ENCODE measurements at regions not wholly inside any gene's neighbourhood (a gene's known extent, or its start where the extent isn't known, plus 50 kb on each side); places are given as distances from the start of the nearest gene placed in this dataset.

- DNase-seq (ENCODE audit: low read depth, low spot score) = no peak
- H3K27me3 Mint-ChIP-seq (ENCODE audit: low read depth) = no peaks in the 10 kb centered on the region
- no peak for TF ChIP-seq CTCF (conservative IDR thresholded peaks at IDR 0.05)
- H3K27ac Mint-ChIP-seq (ENCODE audit: unreplicated experiment) = no peak overlapping the region
- H3K4me3 Mint-ChIP-seq = no peak overlapping the region
- H3K36me3 Mint-ChIP-seq (ENCODE audit: low read depth) = no peaks in the 10 kb centered on the region
- H3K4me1 Mint-ChIP-seq = peaks cover 33% of the 10 kb centered on the region
- H3K9me3 Mint-ChIP-seq = no peaks in the 10 kb centered on the region
Measured at GRCh38 chr16:65278874-65279273, 157.0 kb upstream of the CDH11 start.

GRCh38 chr16:65274566-65274965, 152.7 kb upstream of the CDH11 start:
- Mint-ChIP-seq H3K36me3 (ENCODE audit: low read depth) (no peaks in the 10 kb centered on the region), H3K27ac (ENCODE audit: unreplicated experiment) (no peak overlapping the region), H3K9me3 (no peaks in the 10 kb centered on the region), H3K27me3 (ENCODE audit: low read depth) (no peaks in the 10 kb centered on the region), H3K4me3 (no peak overlapping the region), H3K4me1 (no peaks in the 10 kb centered on the region)
- TF ChIP-seq CTCF (conservative IDR thresholded peaks at IDR 0.05) = no peak
- DNase-seq (ENCODE audit: low read depth, low spot score) = no peak

DNA sequence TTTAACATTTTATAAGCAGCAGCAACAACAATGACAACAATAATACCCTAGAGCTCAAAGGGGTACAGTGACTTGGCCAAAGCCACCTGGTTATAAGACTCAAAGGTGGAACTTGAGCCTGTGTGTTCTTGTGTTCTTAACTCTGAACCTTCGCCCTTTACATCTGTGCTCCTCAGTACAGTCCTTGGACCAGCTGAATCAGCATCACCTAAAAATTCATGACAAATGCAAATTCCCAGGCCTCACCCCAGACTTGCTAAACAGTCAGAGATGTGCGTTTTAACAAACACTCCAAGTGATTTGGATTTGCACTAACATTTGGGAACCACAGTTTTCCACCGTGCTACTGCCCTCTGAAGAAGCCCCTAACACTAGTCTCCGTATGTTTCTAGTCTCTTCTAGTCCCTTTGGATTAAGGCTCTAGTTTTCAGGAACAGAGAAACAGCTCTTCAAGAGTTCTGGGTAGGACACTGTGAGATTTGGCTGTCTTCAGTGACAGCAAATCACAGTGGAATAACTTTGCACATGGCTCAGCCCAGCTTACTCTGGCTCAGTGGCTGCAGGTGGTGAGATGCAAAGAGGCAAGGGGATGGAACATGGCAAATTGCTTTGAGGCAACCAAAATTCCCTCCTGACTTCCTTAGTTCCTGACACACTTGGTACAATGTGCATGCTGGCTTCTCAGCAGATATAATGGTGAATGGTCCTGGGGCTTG, 151.0 kb upstream of the CDH11 start:
- TF ChIP-seq CTCF (conservative IDR thresholded peaks at IDR 0.05) = no peak
- Mint-ChIP-seq H3K27me3 (ENCODE audit: low read depth) (no peaks in the 10 kb centered on the region), H3K4me3 (no peak overlapping the region)

GRCh38 chr16:65271996-65272395, 150.1 kb upstream of the CDH11 start:
- Mint-ChIP-seq H3K27ac (ENCODE audit: unreplicated experiment) (no peak overlapping the region), H3K4me1 (no peaks in the 10 kb centered on the region), H3K9me3 (no peaks in the 10 kb centered on the region), H3K4me3 (no peak overlapping the region), H3K27me3 (ENCODE audit: low read depth) (no peaks in the 10 kb centered on the region), H3K36me3 (ENCODE audit: low read depth) (no peaks in the 10 kb centered on the region)
- TF ChIP-seq CTCF (conservative IDR thresholded peaks at IDR 0.05) = no peak
- no peak for DNase-seq (ENCODE audit: low read depth, low spot score)

More for the DNA sequence above, 151.0 kb upstream of the CDH11 start:
- Mint-ChIP-seq H3K27ac (ENCODE audit: unreplicated experiment) (no peak overlapping the region), H3K9me3 (no peaks in the 10 kb centered on the region), H3K36me3 (ENCODE audit: low read depth) (no peaks in the 10 kb centered on the region), H3K4me1 (no peaks in the 10 kb centered on the region)
- DNase-seq (ENCODE audit: low read depth, low spot score) = no peak

- DNase-seq (ENCODE audit: low read depth, low spot score) = no peak
- no peak overlapping the region for H3K27ac Mint-ChIP-seq (ENCODE audit: unreplicated experiment)
- no peaks in the 10 kb centered on the region for H3K27me3 Mint-ChIP-seq (ENCODE audit: low read depth)
- H3K9me3 Mint-ChIP-seq = peaks cover 8% of the 10 kb centered on the region
- H3K36me3 Mint-ChIP-seq (ENCODE audit: low read depth) = no peaks in the 10 kb centered on the region
- no peaks in the 10 kb centered on the region for H3K4me1 Mint-ChIP-seq
- TF ChIP-seq CTCF (conservative IDR thresholded peaks at IDR 0.05) = no peak
- no peak overlapping the region for H3K4me3 Mint-ChIP-seq
Measured at GRCh38 chr16:65268331-65268730, 146.5 kb upstream of the CDH11 start.
